ENCODE measurements at regions not wholly inside any gene's neighbourhood (a gene's known extent, or its start where the extent isn't known, plus 50 kb on each side); places are given as distances from the start of the nearest gene placed in this dataset.
"Not testable (repeated sequence)": the region's sequence is repeated elsewhere in the genome, so short reads cannot be mapped to it uniquely, and the experiment has no call there.

DNA sequence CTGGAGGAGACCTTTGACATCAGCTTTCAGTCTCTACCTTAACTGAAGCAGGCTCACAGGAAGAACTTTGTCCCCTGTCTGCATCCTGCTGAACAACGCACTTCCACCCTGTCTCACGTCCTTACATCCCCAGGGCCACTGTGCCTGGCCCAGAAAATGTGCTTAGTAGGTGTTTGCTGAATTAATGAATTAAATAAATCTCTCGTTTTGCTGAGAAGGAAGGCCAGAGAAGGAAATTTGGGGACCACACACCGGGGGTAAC lies 54.3 kb upstream of the CREB3L1 start:
- peaks cover 52 to 80% of the 10 kb centered on the region in 2 donors for H3K27me3 Mint-ChIP-seq
- no peak overlapping the region for H3K4me3 Mint-ChIP-seq
- H3K4me1 Mint-ChIP-seq (ENCODE audit: low read depth in 2 of 2): no peaks in the 10 kb centered on the region
- no peak for ATAC-seq (replicated peaks)
- H3K36me3 Mint-ChIP-seq (ENCODE audit: insufficient read depth): no peaks in the 10 kb centered on the region
- no peak for DNase-seq
- H3K27ac Mint-ChIP-seq: no peak overlapping the region
- no peaks in the 10 kb centered on the region for H3K9me3 Mint-ChIP-seq

DNA sequence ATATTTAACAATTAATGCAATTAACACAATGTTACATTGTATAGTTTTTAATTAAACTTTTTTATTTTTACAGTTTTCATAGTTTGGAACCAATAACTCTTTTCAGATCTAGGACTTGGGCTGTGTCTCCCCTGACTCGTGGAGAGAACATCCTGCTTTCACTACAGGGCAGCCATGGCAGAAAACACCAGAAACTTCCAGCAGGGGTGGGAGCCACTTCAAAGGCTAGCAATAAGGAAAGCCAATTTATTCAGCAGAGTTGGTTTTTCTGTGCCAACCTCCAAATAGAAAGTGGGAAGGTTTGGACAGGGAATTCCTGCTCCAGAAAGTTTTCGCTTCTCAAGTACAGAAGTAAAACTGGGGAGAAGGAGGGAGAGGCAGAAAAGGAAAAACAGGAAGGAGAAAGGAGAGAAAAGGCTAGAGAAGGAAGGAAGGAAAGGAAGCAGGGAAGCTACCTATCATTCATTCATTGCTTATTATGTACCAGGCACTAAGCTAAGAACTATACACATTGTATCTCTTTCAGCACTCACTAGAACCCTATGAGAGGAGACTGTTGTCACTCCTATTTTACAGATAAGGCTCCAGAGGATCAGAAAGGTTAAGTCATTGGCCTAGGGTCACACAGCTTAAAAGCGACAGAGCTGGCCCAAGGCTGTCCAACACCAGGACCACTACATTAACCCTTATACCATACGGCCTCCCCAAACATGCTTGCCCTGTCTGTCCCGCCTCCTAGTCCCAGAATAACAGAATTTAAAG lies 54.8 kb upstream of the CREB3L1 start:
- Mint-ChIP-seq H3K27me3 (peaks cover 48 to 78% of the 10 kb centered on the region in 2 donors), H3K36me3 (ENCODE audit: insufficient read depth) (no peaks in the 10 kb centered on the region), H3K4me1 (ENCODE audit: low read depth in 2 of 2) (no peaks in the 10 kb centered on the region), H3K9me3 (no peaks in the 10 kb centered on the region), H3K4me3 (no peak overlapping the region), H3K27ac (no peak overlapping the region)
- DNase-seq (no peak), ATAC-seq (replicated peaks) (no peak)

DNA sequence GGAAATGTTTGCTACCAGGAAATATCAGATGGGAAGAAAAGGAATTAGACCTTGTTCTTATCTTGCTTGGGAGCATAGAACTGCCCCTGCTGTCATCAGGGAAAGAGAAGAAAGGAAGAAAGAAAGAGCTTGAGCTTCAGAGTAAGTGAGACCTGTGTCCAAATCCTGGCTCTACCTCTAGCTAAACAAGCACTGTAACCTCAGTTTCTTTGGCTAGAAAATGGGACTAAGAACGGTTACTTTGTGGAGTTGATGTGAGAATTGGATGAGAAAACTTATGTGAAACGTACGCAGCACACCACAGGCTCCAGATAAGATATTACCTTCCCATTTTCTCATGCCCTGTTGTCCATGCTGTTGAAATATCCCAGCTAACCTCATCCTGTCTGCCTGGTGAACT lies 57.1 kb upstream of the CREB3L1 start:
- H3K4me3 Mint-ChIP-seq: no peak overlapping the region
- no peak for ATAC-seq (replicated peaks)
- H3K4me1 Mint-ChIP-seq (ENCODE audit: low read depth in 2 of 2): no peaks in the 10 kb centered on the region
- H3K27me3 Mint-ChIP-seq: peaks cover 29 to 78% of the 10 kb centered on the region in 2 donors
- no peak overlapping the region for H3K27ac Mint-ChIP-seq
- H3K9me3 Mint-ChIP-seq: no peaks in the 10 kb centered on the region
- DNase-seq: no peak
- no peaks in the 10 kb centered on the region for H3K36me3 Mint-ChIP-seq (ENCODE audit: insufficient read depth)

DNA sequence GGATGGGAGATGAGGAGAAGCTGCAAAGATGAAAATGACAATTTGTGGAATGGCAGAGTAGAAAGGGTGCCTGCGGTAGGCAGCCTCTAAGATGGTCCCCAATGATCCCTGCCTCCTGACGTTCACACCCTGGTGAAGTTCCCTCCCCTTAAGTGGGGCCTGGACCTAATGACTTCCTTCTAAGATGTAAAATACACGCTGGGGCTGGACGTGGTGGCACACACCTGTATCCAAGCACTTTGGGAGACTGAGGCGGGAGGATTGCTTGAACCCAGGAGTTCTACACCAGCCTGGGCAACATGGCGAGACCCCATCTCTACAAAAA lies 60.7 kb upstream of the CREB3L1 start:
- Mint-ChIP-seq H3K36me3 (ENCODE audit: insufficient read depth) (no peaks in the 10 kb centered on the region), H3K4me3 (no peak overlapping the region), H3K27ac (no peak overlapping the region), H3K9me3 (no peaks in the 10 kb centered on the region), H3K4me1 (ENCODE audit: low read depth in 2 of 2) (no peaks in the 10 kb centered on the region), H3K27me3 (peaks cover 5 to 51% of the 10 kb centered on the region in 2 donors)
- DNase-seq (no peak), ATAC-seq (replicated peaks) (no peak)

DNA sequence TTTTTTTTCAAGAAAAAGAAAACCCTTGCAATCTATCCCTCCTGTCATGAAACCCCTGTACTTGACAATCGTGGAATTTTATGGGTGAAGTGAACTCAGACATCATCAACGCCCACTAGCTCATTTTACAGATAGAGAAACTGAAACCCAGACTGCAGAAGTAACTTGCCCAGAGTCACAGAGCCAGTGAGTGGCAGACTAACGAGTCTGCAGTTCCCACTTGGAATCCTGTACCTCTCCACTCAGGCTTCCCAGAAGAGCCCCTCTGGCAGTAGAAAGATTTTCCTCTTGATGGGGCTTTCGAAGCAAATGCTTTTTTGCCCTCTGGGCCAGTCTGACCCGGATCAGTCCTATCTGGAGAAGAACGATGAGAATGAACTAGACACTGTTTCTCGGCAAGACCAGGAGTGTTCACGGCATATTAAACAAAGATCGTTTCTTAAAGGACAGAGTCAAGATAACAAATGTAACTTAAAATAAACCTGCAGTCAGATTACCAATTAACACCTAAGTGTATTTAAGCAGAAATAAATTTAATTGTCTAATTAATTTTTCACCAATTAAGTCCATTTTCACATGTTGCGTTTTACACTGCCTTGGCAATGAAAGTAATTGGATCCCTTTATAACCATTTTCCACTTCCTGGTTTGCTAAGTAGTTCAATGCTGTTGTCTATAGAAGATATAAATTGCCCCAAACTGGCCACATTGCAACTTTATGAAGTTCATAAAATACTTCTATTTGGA lies 61.3 kb upstream of the CREB3L1 start:
- H3K4me1 Mint-ChIP-seq (ENCODE audit: low read depth in 2 of 2): no peaks in the 10 kb centered on the region
- ATAC-seq (replicated peaks) (no peak), DNase-seq (no peak)
- H3K9me3 Mint-ChIP-seq: no peaks in the 10 kb centered on the region
- H3K27ac Mint-ChIP-seq: no peak overlapping the region
- H3K36me3 Mint-ChIP-seq (ENCODE audit: insufficient read depth): no peaks in the 10 kb centered on the region
- peaks cover 5 to 51% of the 10 kb centered on the region in 2 donors for H3K27me3 Mint-ChIP-seq
- H3K4me3 Mint-ChIP-seq: no peak overlapping the region

DNA sequence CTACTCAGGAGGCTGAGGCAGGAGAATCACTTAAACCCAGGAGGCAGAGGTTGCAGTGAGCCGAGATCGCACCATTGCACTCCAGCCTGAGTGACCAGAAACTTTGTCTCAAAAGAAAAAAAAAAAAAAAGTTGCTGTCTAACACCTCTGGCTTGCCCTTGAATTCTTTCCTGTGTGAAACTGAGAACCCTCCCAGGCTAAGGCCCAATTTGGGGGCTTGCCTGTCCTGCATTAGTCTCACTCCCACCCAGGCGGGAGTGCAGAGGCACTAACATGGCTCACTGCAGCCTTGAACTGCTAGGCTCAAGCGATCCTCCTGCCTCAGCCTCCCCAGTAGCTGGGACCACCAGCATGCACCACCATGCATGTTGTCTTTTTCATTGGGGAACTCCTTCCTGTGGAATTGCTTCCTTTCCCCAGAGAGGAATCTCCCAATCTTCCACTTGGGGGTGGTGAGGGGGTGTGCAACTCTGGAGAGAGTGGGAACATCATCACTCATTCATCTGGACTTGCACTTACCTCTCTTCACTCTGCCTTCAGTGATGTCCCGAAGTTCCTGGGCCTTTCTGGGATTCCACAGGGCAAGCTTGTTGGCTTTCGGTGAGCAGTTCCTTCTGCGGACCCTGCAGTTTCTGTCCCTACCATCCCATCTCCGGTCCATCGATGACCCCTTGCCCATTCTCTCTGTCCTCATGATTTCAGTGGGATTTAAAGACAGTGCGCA lies 62.1 kb upstream of the CREB3L1 start:
- DNase-seq (no peak), ATAC-seq (replicated peaks) (no peak)
- Mint-ChIP-seq H3K4me3 (no peak overlapping the region), H3K36me3 (ENCODE audit: insufficient read depth) (no peaks in the 10 kb centered on the region), H3K27ac (no peak overlapping the region), H3K9me3 (no peaks in the 10 kb centered on the region), H3K4me1 (ENCODE audit: low read depth in 2 of 2) (peaks cover 6 to 8% of the 10 kb centered on the region in 2 donors), H3K27me3 (peaks cover 5 to 45% of the 10 kb centered on the region in 2 donors)

DNA sequence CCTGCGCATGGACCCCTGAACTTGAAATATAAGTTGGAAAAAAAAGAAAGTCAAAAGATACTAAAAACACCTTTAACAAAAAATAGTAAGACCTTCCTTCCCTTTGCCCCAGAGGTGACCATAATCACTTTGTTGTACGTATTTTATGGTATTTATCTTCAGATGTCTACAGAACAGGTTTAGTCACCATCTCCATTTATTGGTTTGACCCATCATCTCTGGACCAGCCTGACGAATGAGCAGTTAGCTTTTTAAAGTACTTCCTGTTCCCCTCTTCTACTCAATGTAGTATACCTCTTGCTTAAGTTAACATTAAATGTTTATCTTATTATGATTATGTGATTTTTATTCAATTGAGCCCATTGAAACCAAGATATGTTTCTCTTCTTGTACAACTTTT lies 64.7 kb upstream of the CREB3L1 start:
- no peaks in the 10 kb centered on the region for H3K36me3 Mint-ChIP-seq (ENCODE audit: insufficient read depth)
- H3K9me3 Mint-ChIP-seq: no peaks in the 10 kb centered on the region
- H3K27ac Mint-ChIP-seq: no peak overlapping the region
- H3K4me1 Mint-ChIP-seq (ENCODE audit: low read depth in 2 of 2): peaks cover 14 to 16% of the 10 kb centered on the region in 2 donors
- DNase-seq (no peak), ATAC-seq (replicated peaks) (no peak)
- peaks cover 5 to 40% of the 10 kb centered on the region in 2 donors for H3K27me3 Mint-ChIP-seq
- no peak overlapping the region for H3K4me3 Mint-ChIP-seq

DNA sequence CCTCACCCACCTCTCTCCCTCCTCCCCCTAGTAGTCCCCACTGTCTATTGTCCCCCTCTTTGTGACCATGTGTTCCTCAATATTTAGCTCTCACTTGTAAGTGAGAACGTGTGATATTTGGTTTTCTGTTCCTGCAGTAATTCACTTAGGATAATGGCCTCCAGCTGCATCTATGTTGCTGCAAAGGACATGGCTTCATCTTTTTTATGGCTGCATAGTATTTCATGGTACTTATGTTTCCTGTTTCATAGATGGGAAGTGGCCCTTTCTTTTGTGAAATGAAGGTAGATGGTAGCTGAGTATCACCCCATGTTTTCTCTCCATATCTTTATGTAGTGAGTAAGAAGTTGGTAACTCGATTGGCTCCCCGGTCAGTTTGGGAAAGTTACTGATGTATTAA lies 66.6 kb upstream of the CREB3L1 start:
- ATAC-seq (replicated peaks) (no peak), DNase-seq (no peak)
- Mint-ChIP-seq H3K36me3 (ENCODE audit: insufficient read depth) (no peaks in the 10 kb centered on the region), H3K4me3 (peak overlapping the region; percentile 21 to 29), H3K4me1 (ENCODE audit: low read depth in 2 of 2) (peaks cover 14 to 16% of the 10 kb centered on the region in 2 donors), H3K27me3 (peaks cover 0 to 21% of the 10 kb centered on the region in 2 donors), H3K9me3 (no peaks in the 10 kb centered on the region), H3K27ac (peak overlapping the region in 1 of 2 donors; percentile 21)

DNA sequence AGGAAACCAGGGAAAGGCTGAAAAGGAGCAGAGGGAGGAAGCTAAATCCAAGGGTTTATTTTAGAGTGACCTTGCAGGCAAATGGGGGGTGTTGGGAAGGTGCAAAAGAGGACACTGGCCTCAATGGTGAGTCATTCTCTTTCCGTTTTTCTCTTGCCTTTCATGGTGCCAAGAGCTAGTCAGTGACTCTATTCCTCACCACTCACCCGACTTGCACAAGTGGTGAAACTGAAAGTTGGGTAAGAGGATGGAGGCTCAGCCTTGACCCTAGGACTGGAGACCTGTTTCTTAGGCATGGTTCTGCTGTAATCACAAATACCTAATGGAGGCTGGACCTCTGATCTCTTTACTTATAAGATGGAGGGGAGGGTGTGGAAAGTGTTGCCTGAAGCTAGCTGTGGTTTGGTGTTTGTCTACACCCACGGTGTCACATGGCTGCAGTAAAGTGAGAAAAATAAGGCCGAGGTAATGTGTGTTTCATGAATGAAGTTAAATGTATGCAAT lies 67.3 kb upstream of the CREB3L1 start:
- peak in 1 of 3 experiments; percentile 3 for DNase-seq
- Mint-ChIP-seq H3K27ac (peak overlapping the region in 1 of 2 donors; percentile 21), H3K36me3 (ENCODE audit: insufficient read depth) (no peaks in the 10 kb centered on the region), H3K9me3 (no peaks in the 10 kb centered on the region), H3K4me3 (peak overlapping the region; percentile 21 to 29), H3K27me3 (peaks cover 2 to 19% of the 10 kb centered on the region in 2 donors), H3K4me1 (ENCODE audit: low read depth in 2 of 2) (peaks cover 14 to 16% of the 10 kb centered on the region in 2 donors)
- ATAC-seq (replicated peaks): peak; percentile 75

DNA sequence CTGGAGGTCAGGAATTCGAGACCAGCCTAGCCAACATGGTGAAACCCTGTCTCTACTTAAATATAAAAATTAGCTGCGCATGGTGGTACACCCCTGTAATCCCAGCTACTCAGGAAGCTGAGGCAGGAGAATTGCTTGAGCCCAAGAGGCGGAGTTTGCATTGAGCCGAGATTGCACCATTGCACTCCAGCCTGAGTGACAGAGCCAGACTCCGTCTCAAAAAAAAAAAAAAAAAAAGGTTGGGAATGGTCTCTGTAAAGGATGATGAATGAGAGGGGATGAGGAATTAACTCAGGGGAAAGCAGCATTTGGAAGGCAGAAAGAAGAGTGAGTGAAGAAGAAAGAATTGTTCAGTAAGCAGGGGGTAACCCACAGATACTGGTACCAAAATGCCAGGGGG lies 67.8 kb upstream of the CREB3L1 start:
- H3K27me3 Mint-ChIP-seq: peaks cover 8 to 25% of the 10 kb centered on the region in 2 donors
- H3K4me1 Mint-ChIP-seq (ENCODE audit: low read depth in 2 of 2): peaks cover 14 to 16% of the 10 kb centered on the region in 2 donors
- ATAC-seq (replicated peaks); H3K36me3 Mint-ChIP-seq (ENCODE audit: insufficient read depth); DNase-seq; H3K9me3 Mint-ChIP-seq: not testable (repeated sequence)
- H3K27ac Mint-ChIP-seq: peak overlapping the region in 1 of 2 donors; percentile 58
- peak overlapping the region; percentile 13 to 21 for H3K4me3 Mint-ChIP-seq

DNA sequence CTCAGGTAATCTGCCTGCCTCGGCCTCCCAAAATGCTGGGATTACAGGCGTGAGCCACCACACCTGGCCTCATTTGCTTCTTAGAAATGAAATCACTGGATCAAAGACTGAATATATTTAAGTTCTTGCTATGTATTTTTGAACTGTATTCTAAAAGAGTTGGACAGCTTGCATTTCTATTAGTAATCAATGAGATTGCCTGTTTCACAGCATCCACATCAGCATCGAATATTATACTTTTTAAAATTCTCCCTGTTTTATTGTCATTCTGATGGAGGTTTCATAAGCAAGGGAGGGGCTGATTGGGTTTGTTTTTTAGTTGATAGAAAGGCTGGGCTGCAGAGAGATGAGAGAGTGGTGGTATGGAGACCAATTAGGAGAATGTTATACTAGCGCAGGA lies 68.7 kb upstream of the CREB3L1 start:
- Mint-ChIP-seq H3K4me1 (ENCODE audit: low read depth in 2 of 2) (peaks cover 14 to 16% of the 10 kb centered on the region in 2 donors), H3K27ac (no peak overlapping the region), H3K27me3 (peaks cover 16 to 33% of the 10 kb centered on the region in 2 donors), H3K9me3 (no peaks in the 10 kb centered on the region), H3K4me3 (no peak overlapping the region), H3K36me3 (ENCODE audit: insufficient read depth) (no peaks in the 10 kb centered on the region)
- DNase-seq: no peak
- ATAC-seq (replicated peaks): no peak

DNA sequence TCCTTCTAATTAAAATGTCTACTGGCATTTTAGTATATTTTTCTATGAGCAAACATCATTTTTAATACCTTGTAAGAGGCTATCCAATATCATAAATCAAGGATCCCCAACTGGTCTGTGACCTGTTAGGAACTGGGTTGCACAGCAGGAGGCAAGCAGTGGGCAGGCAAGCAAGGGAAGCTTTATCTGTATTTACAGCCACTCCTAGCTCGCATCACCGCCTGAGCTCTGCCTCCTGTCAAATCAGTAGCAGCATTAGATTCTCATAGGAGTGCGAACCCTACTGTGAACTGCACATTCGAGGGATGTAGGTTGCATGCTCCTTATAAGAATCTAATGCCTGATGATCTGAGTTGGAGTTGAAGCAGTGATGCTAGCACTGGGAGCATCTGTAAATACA lies 70.2 kb upstream of the CREB3L1 start:
- H3K4me1 Mint-ChIP-seq (ENCODE audit: low read depth in 2 of 2): peaks cover 14 to 16% of the 10 kb centered on the region in 2 donors
- no peak overlapping the region for H3K27ac Mint-ChIP-seq
- no peak for DNase-seq
- H3K36me3 Mint-ChIP-seq (ENCODE audit: insufficient read depth): no peaks in the 10 kb centered on the region
- peaks cover 32 to 48% of the 10 kb centered on the region in 2 donors for H3K27me3 Mint-ChIP-seq
- no peak for ATAC-seq (replicated peaks)
- no peaks in the 10 kb centered on the region for H3K9me3 Mint-ChIP-seq
- H3K4me3 Mint-ChIP-seq: no peak overlapping the region

DNA sequence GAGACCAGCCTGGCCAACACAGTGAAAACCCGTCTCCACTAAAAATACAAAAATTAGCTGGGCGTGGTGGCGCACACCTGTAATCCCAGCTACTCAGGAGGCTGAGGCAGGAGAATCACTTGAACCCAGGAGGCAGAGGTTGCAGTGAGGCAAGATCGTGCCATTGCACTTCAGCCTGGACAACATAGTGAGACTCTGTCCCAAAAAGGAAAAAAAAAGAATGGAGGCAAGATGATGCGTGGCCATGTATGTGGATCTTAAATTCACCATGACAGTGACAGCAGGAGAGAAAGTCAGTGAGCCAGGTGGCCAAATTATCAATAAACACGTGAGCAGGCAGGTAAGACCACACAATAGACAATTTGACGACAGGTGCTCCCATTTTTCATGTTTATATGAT lies 73.0 kb upstream of the CREB3L1 start:
- not testable (repeated sequence) for DNase-seq; H3K9me3 Mint-ChIP-seq; H3K4me1 Mint-ChIP-seq (ENCODE audit: low read depth in 2 of 2); H3K4me3 Mint-ChIP-seq; H3K36me3 Mint-ChIP-seq (ENCODE audit: insufficient read depth); ATAC-seq (replicated peaks); H3K27ac Mint-ChIP-seq
- H3K27me3 Mint-ChIP-seq: peaks cover 40 to 69% of the 10 kb centered on the region in 2 donors
